ENCODE measurements at regions not wholly inside any gene's neighbourhood (a gene's known extent, or its start where the extent isn't known, plus 50 kb on each side); places are given as distances from the start of the nearest gene placed in this dataset.
"Not testable (repeated sequence)": the region's sequence is repeated elsewhere in the genome, so short reads cannot be mapped to it uniquely, and the experiment has no call there.

- Histone ChIP-seq H3K9me3 (replicated peaks; ENCODE audit: control insufficient read depth, low read depth, low read length) (no peaks in the 10 kb centered on the region), H3K4me1 (ENCODE audit: control insufficient read depth, insufficient read depth, low read length) (no peaks in the 10 kb centered on the region), H3K27me3 (ENCODE audit: control insufficient read depth, insufficient read depth, low read length) (no peaks in the 10 kb centered on the region), H3K4me3 (ENCODE audit: low read length) (no peak overlapping the region), H3K27ac (ENCODE audit: low read length) (no peak overlapping the region), H3K36me3 (ENCODE audit: control insufficient read depth, insufficient read depth, low read length) (no peaks in the 10 kb centered on the region)
- DNase-seq: no peak
- no CpG with 5 or more reads among the region's 5 CpGs for WGBS (ENCODE audit: insufficient coverage)
Observed at GRCh38 chr7:16267953-16268820, 153.2 kb downstream of the CRPPA start.

GRCh38 chr7:16266877-16267276, 154.5 kb downstream of the CRPPA start:
- Histone ChIP-seq H3K4me1 (ENCODE audit: control insufficient read depth, insufficient read depth, low read length) (no peaks in the 10 kb centered on the region), H3K27me3 (ENCODE audit: control insufficient read depth, insufficient read depth, low read length) (no peaks in the 10 kb centered on the region), H3K36me3 (ENCODE audit: control insufficient read depth, insufficient read depth, low read length) (no peaks in the 10 kb centered on the region), H3K9me3 (replicated peaks; ENCODE audit: control insufficient read depth, low read depth, low read length) (no peaks in the 10 kb centered on the region), H3K4me3 (ENCODE audit: low read length) (no peak overlapping the region), H3K27ac (ENCODE audit: low read length) (no peak overlapping the region)
- no CpG with 5 or more reads among the region's 1 CpG for WGBS (ENCODE audit: insufficient coverage)
- no peak for DNase-seq

GRCh38 chr7:16266470-16266869, 154.9 kb downstream of the CRPPA start:
- H3K4me1 ChIP-seq (ENCODE audit: control insufficient read depth, insufficient read depth, low read length); H3K9me3 ChIP-seq (replicated peaks; ENCODE audit: control insufficient read depth, low read depth, low read length); DNase-seq; H3K27ac ChIP-seq (ENCODE audit: low read length); H3K4me3 ChIP-seq (ENCODE audit: low read length); H3K27me3 ChIP-seq (ENCODE audit: control insufficient read depth, insufficient read depth, low read length); H3K36me3 ChIP-seq (ENCODE audit: control insufficient read depth, insufficient read depth, low read length): not testable (repeated sequence)
- 85% methylated on average over 4 of the region's 9 CpGs for WGBS (ENCODE audit: insufficient coverage)

GRCh38 chr7:16265863-16266458, 155.4 kb downstream of the CRPPA start:
- WGBS (ENCODE audit: insufficient coverage): no CpG with 5 or more reads among the region's 3 CpGs
- Histone ChIP-seq H3K27ac (ENCODE audit: low read length) (no peak overlapping the region), H3K9me3 (replicated peaks; ENCODE audit: control insufficient read depth, low read depth, low read length) (no peaks in the 10 kb centered on the region), H3K4me1 (ENCODE audit: control insufficient read depth, insufficient read depth, low read length) (no peaks in the 10 kb centered on the region), H3K27me3 (ENCODE audit: control insufficient read depth, insufficient read depth, low read length) (no peaks in the 10 kb centered on the region), H3K4me3 (ENCODE audit: low read length) (no peak overlapping the region), H3K36me3 (ENCODE audit: control insufficient read depth, insufficient read depth, low read length) (no peaks in the 10 kb centered on the region)
- DNase-seq: no peak

- DNase-seq: no peak
- Histone ChIP-seq H3K4me3 (ENCODE audit: low read length) (no peak overlapping the region), H3K4me1 (ENCODE audit: control insufficient read depth, insufficient read depth, low read length) (no peaks in the 10 kb centered on the region), H3K27ac (ENCODE audit: low read length) (no peak overlapping the region), H3K27me3 (ENCODE audit: control insufficient read depth, insufficient read depth, low read length) (no peaks in the 10 kb centered on the region), H3K9me3 (replicated peaks; ENCODE audit: control insufficient read depth, low read depth, low read length) (no peaks in the 10 kb centered on the region), H3K36me3 (ENCODE audit: control insufficient read depth, insufficient read depth, low read length) (no peaks in the 10 kb centered on the region)
- 96% methylated on average over 4 of the region's 7 CpGs for whole genome bisulfite sequencing (ENCODE audit: insufficient coverage)
Observed at GRCh38 chr7:16264823-16265804, 156.2 kb downstream of the CRPPA start.

- Histone ChIP-seq H3K36me3 (ENCODE audit: control insufficient read depth, insufficient read depth, low read length) (no peaks in the 10 kb centered on the region), H3K27me3 (ENCODE audit: control insufficient read depth, insufficient read depth, low read length) (no peaks in the 10 kb centered on the region), H3K9me3 (replicated peaks; ENCODE audit: control insufficient read depth, low read depth, low read length) (no peaks in the 10 kb centered on the region), H3K4me1 (ENCODE audit: control insufficient read depth, insufficient read depth, low read length) (no peaks in the 10 kb centered on the region), H3K4me3 (ENCODE audit: low read length) (no peak overlapping the region), H3K27ac (ENCODE audit: low read length) (no peak overlapping the region)
- WGBS (ENCODE audit: insufficient coverage): no CpG with 5 or more reads among the region's 4 CpGs
- DNase-seq: no peak
Observed at GRCh38 chr7:16264036-16264819, 157.1 kb downstream of the CRPPA start.

GRCh38 chr7:16263377-16263776, 158.0 kb downstream of the CRPPA start:
- no CpG with 5 or more reads among the region's 6 CpGs for WGBS (ENCODE audit: insufficient coverage)
- H3K36me3 ChIP-seq (ENCODE audit: control insufficient read depth, insufficient read depth, low read length): not testable (repeated sequence)

GRCh38 chr7:16261654-16262053, 159.7 kb downstream of the CRPPA start:
- WGBS (ENCODE audit: insufficient coverage): no CpG with 5 or more reads among the region's 5 CpGs
- no peak for DNase-seq
- Histone ChIP-seq H3K4me1 (ENCODE audit: control insufficient read depth, insufficient read depth, low read length) (no peaks in the 10 kb centered on the region), H3K4me3 (ENCODE audit: low read length) (no peak overlapping the region), H3K27ac (ENCODE audit: low read length) (no peak overlapping the region), H3K36me3 (ENCODE audit: control insufficient read depth, insufficient read depth, low read length) (no peaks in the 10 kb centered on the region), H3K9me3 (replicated peaks; ENCODE audit: control insufficient read depth, low read depth, low read length) (no peaks in the 10 kb centered on the region), H3K27me3 (ENCODE audit: control insufficient read depth, insufficient read depth, low read length) (no peaks in the 10 kb centered on the region)

More at GRCh38 chr7:16263377-16263776, 158.0 kb downstream of the CRPPA start:
- H3K27me3 ChIP-seq (ENCODE audit: control insufficient read depth, insufficient read depth, low read length); H3K4me1 ChIP-seq (ENCODE audit: control insufficient read depth, insufficient read depth, low read length); H3K27ac ChIP-seq (ENCODE audit: low read length); H3K9me3 ChIP-seq (replicated peaks; ENCODE audit: control insufficient read depth, low read depth, low read length); DNase-seq; H3K4me3 ChIP-seq (ENCODE audit: low read length): not testable (repeated sequence)

GRCh38 chr7:16261100-16261499, 160.2 kb downstream of the CRPPA start:
- DNase-seq: no peak
- no peaks in the 10 kb centered on the region for H3K36me3 ChIP-seq (ENCODE audit: control insufficient read depth, insufficient read depth, low read length)
- H3K4me1 ChIP-seq (ENCODE audit: control insufficient read depth, insufficient read depth, low read length): no peaks in the 10 kb centered on the region
- H3K9me3 ChIP-seq (replicated peaks; ENCODE audit: control insufficient read depth, low read depth, low read length): no peaks in the 10 kb centered on the region
- H3K27me3 ChIP-seq (ENCODE audit: control insufficient read depth, insufficient read depth, low read length): no peaks in the 10 kb centered on the region
- no peak overlapping the region for H3K27ac ChIP-seq (ENCODE audit: low read length)
- no peak overlapping the region for H3K4me3 ChIP-seq (ENCODE audit: low read length)
- WGBS (ENCODE audit: insufficient coverage): no CpG with 5 or more reads among the region's 2 CpGs

All from muscle of leg (tissue), 3 donors.